ENCODE measurements at regions not wholly inside any gene's neighbourhood (a gene's known extent, or its start where the extent isn't known, plus 50 kb on each side); places are given as distances from the start of the nearest gene placed in this dataset.

- no peak for TF ChIP-seq CTCF (IDR thresholded peaks at IDR 0.05)
- no peak for TF ChIP-seq POLR2A (IDR thresholded peaks at IDR 0.05)
Observed at GRCh38 chr5:2265341-2265740, 382.6 kb upstream of the IRX4 start.
